Fibroblast of mammary gland (primary cell): ENCODE measurements at regions not wholly inside any gene's neighbourhood (a gene's known extent, or its start where the extent isn't known, plus 50 kb on each side); places are given as distances from the start of the nearest gene placed in this dataset.

Source experiments
- DNase-seq: peaks from one replicate; pipeline ENCODE4 v3.0.0-alpha.2; 2010; ENCODE audit warnings: low read depth
- H3K4me3 ChIP-seq: 2 replicates; pipeline ENCODE4 v1.5.1; 2011; ENCODE audit warnings: low read depth, mild to moderate bottlenecking, low read length, moderate library complexity; ENCODE audit not compliant: control insufficient read depth
- TF ChIP-seq, protein P1 (sequence below): conservative IDR thresholded peaks from 2 replicates; pipeline ENCODE4 v1.5.1; 2011; ENCODE audit warnings: low read depth, low read length, inconsistent platforms; ENCODE audit not compliant: control insufficient read depth, insufficient read depth

DNA sequence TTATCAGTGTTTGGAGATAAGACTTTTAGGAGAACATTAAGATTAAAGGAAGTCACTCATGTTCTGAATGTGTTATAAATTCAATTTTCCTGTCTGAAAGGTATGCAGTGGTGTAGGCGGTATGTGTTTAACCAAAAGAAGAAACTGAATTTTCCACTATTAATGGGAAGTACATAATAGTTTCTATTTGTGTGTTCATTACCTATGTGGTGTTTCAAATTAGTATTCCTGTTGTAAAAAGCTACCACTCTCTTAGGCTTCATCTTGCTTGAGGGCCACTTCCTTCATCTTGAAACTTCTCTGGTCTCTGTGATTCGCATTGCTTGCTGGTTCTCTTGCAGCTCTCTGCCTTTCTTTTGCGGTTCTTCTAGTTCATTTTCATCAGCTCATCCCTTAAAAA is 123.4 kb downstream of the HLX start:
- no peak for DNase-seq
- H3K4me3 ChIP-seq: no peak overlapping the region
- TF ChIP-seq, protein P1, sequence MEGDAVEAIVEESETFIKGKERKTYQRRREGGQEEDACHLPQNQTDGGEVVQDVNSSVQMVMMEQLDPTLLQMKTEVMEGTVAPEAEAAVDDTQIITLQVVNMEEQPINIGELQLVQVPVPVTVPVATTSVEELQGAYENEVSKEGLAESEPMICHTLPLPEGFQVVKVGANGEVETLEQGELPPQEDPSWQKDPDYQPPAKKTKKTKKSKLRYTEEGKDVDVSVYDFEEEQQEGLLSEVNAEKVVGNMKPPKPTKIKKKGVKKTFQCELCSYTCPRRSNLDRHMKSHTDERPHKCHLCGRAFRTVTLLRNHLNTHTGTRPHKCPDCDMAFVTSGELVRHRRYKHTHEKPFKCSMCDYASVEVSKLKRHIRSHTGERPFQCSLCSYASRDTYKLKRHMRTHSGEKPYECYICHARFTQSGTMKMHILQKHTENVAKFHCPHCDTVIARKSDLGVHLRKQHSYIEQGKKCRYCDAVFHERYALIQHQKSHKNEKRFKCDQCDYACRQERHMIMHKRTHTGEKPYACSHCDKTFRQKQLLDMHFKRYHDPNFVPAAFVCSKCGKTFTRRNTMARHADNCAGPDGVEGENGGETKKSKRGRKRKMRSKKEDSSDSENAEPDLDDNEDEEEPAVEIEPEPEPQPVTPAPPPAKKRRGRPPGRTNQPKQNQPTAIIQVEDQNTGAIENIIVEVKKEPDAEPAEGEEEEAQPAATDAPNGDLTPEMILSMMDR: no peak

DNA sequence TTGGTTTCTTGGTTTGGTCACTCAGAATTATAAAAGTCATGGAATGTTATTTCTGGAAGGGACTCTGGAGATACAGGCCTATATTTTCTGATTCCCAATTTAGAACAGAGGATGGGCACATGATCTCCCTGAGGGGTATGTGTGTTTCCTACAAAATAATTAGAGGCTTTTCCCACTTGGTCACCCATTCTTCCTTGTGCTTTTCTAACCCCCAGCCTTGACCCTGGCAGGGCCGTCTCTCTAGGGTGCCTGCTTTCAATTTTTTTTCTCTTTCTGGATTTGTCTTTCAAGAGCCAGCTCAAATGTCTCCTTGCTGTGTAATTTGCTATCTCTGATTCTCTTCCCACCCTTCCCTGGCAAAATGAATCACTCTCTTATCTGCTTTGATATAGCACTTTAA is 131.9 kb downstream of the HLX start:
- TF ChIP-seq, protein P1: no peak
- no peak overlapping the region for H3K4me3 ChIP-seq
- DNase-seq: no peak

DNA sequence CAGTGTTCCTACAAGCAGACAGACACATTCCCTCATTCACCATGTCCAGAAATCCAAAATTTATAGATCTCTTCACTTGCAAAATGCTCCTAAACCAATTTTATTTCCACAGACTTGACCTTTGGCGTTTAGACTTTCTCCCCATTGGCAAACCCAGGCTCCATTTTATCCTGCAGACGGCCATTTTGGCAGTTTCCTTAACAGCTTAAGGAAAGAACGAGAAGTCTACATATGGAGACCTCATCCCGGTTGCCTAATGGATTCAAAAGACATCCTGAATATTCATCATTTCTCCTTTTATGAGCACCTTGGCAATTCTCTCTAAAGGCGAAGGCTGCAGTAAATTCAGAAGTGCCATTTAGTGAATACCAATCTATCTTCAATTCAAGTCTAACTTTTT is 132.9 kb downstream of the HLX start:
- DNase-seq: no peak
- H3K4me3 ChIP-seq: no peak overlapping the region
- TF ChIP-seq, protein P1: no peak

DNA sequence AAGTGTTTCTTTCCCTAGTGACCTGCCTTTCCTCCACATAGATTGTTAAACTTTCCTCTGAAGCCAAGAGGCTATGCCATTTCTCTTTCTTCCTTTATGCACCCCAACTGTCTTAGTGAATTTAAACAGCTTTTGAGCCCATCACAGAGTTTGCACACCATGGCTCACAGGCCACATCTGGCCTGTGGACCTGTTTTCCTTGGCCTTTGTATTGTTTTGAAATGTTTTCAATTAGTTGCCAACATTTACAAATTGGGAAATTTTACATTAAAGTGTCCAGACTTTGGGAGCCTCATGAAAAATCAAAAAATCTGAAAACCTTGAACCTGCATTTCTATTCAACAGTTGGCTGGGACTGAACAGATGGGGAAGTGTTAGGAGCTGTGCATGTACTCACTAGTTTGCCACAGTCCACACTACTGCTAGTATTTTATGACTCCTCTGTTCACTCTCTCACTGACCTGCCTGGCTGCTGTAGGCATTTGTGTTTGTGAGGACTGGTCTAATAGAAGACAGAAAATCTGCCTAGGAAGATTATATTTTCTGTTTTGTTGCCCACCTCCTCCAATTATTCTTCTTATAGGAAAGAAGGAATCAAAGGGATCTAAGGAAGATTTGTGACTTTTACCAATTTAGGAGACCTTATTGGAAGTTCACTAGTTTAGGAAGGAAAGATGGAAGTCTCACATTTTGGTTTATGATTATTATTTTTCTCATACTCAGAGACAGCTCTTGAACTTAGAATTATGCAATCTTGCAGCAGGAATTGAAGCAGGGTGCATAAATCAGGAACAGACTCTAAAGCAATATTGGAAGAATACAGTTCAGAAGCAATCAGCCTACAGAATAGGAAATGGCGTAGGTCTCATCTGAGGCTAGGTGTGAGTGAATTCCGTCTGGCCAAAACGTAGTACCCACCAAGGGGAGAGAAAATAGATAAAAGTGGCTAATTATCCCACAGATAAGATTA is 134.7 kb downstream of the HLX start:
- TF ChIP-seq, protein P1: no peak
- no peak overlapping the region for H3K4me3 ChIP-seq
- DNase-seq: peak; percentile 29

GRCh38 chr1:221015159-221015790 is 136.0 kb downstream of the HLX start:
- TF ChIP-seq, protein P1: no peak
- no peak overlapping the region for H3K4me3 ChIP-seq

GRCh38 chr1:221016751-221017150 is 137.5 kb downstream of the HLX start:
- no peak overlapping the region for H3K4me3 ChIP-seq
- DNase-seq: no peak
- TF ChIP-seq, protein P1: no peak

More at GRCh38 chr1:221015159-221015790, 136.0 kb downstream of the HLX start:
- no peak for DNase-seq
